HG03039 (cell line): ENCODE measurements at regions not wholly inside any gene's neighbourhood (a gene's known extent, or its start where the extent isn't known, plus 50 kb on each side); places are given as distances from the start of the nearest gene placed in this dataset.

Experiments
- ATAC-seq: cut with Tn5 transposase; IDR thresholded peaks from one replicate; pipeline ENCODE4 v1.9.1; 2021; ENCODE audit warnings: mild to moderate bottlenecking, moderate library complexity; ENCODE audit not compliant: unreplicated experiment

DNA sequence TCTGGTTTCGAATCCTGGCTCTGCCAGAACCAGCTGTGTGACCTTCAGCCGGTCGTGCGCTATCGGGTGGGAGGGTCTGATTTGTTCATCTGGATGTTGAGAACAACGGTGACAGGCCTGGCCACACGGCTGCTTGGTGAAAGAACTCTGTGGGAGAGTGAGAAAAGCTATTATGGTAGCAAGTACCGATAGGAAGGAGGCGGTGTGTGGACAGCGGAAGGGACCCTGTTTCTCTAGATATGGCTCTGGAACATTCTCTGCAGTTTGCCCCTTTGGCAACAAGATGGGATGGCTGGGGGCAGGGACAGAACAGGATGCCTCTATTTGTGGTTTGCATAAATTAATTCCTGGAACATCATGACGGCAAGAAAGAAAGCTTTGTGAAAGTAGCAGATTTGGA is 347.3 kb downstream of the AACS start:
- no peak for ATAC-seq

DNA sequence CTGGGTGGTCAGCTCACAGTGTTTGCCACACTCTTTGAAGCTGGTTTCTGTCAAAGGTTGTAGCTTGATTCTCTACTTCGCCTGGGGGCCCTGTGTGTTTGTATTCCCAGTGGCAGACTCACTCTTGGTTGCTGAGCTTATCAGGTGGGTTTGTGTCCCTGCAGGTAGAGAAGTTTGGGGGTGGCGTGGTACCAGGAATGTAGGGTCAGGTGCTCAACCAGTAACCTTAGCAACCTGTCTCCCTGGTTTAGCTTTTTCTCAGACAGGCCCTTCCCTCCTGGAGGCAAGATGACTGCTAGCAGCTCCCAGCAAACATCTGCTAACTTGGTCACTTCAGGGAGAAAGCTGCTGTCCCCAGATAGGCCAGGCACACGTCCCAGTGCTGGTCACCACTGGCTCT is 352.2 kb downstream of the AACS start:
- ATAC-seq, result no peak

DNA sequence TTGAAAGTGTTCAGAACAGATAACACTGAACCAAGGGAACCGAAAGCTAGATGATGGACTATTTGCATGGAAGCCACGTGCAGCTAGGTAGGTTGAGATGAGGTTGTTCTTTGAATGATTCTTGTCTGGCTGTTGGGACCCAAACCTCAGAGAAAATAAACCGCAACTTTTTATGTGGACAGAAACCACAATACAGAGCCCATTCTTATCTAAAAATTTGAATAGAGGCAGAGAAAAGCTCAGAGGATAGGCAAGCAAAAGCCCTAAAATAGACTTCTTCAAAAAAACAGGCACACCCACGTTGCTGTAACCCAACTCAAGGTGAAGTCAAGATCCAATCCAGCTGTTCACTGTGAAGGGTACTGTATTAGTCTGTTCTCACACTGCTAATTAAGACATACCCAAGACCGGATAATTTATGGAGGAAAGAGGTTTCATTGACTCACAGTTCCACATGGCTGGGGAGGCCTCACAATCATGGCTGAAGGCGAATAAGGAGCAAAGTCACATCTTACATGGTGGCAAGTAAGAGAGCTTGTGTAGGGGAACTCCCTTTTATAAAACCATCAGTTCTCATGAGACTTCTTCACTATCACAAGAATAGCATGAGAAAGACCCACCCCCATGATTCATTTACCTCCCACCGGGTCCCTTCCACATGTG is 353.8 kb downstream of the AACS start:
- no peak for ATAC-seq

DNA sequence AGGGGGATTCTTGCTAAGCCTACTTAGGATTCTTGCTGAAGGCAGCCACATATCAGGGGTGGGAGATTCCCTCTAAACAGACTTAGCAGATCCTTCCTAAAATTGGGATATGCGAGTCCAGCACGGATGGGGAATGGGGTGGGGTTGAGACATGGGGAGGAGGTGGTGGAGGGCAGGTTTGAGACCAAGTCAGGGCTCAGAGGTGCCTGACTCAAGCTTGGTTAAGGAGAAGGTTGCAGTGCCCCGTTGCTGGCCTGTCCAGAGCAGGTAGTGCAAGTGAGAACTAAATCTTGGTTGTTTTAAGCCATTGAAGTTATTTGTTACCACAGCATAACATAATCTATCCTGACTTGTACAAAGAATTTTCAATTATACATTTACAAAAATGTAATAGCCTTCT is 359.7 kb downstream of the AACS start:
- ATAC-seq, result no peak

DNA sequence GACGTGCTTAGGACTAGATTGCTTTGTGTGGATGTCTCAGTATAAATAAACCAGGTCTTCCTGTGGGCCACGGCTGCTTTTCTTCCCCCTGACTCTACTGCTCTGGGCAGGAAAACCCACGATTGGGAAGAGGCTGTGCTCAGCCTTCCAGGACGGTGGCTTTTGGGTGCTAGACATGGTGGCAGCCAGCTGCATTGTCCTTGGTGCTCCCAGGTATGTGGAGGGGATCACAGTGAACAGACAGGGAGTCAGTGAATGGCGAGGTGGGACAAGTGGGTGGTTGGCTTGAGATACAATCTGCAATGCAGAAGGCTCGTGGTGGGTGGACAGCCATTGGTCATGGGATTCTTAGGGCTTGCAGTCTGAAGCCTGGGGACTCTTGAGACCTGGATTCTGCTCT is 366.3 kb downstream of the AACS start:
- ATAC-seq, result no peak

DNA sequence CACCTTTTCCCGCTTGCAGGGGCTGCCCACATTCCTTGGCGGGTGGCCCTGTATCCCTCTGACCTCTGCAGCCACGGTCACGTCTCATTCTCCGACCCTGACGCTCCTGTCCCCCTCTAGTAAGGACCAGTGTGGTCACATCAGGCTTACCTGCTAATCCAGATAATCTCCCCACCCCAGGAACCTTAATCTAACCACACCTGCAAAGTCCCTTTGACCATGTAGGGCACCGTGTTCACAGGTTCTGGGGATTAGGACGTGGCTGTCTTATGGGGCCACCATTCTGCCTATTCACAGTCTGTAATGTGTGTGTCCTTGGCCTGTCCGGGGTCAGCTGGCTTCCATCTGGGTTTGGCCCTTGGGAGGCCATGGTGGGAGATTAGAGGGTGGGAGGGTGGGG is 368.9 kb downstream of the AACS start:
- ATAC-seq, result no peak

DNA sequence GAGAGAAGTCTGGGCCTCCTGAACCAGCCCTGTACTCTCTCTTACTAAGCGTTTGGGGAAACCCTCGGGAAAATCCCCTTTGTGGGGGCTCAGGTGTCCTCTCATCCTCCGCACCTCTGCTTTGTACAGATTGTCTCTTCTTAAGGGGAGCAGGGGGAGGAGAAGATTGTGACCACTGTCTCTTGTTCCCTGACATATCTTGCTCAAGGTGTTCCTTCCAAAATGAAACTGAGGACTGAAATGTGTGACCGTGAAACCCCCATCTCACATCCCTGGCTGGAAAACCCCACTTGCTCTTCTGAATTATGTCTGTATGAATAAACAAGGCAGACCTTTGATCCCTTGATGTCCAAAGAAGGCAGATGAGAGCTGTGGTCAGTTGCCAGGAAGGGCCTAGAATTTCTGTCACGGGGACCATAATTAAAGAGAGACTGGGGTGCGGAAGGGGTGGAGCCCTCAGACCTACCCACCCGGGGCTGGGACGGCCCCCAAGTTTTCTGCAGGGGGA is 369.8 kb downstream of the AACS start:
- peak; percentile 82 for ATAC-seq

DNA sequence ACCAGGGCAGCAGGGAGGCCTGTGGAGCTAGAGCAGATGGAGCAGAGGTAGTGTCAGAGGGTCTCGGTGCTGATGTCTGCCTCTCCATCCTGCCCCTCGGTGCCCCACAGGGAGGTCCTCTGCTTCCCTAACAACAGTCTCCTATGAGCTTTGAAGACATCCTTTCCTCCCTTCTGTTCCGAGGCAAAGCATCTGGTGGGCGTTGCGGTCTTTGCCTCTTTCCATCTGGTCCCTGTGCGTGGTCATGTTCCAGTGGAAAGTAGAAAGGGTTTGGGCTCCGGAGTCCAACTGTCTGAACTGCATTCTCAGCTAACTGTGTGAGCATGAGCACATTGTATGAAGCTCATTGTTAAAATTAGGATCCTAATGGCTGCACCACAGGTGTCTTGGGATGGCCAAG is 370.6 kb downstream of the AACS start:
- ATAC-seq, result no peak

DNA sequence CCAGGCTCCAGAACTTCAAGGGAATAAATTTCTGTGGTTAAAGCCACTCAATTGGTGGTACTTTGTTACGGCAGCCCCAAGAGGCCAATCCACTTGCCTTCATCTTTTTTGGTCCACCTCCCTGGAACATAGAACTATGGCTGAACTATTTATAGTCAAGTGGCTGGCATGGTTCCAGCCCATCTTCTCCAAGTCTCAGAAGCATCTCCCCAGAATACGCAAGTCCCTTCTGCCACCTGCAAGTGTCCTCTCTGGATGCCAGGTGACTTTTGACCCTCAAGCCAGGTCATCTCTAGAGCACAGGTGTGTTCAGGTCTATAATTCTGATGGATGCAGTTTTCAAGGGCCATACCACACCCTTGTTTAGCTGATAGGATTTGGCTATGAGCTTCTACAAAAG is 371.5 kb downstream of the AACS start:
- no peak for ATAC-seq

DNA sequence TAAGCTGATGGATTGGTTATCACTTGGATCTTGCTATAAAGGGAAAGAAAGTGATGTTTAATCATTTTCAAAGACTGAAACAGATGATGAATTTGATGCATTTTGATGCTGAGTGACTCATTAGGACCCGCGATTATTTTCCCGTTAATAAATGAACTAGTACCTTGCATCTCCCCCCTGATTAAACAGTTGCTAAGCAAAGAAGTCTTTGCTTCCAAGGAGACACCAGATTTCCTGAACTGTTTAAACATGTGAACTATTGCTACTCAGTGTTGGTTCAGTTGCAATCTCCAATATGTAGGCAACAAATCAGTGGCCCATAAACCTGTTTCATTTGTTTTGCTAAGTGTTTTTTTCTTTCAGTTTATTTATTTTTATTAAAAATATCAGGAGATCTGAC is 375.2 kb downstream of the AACS start:
- no peak for ATAC-seq

DNA sequence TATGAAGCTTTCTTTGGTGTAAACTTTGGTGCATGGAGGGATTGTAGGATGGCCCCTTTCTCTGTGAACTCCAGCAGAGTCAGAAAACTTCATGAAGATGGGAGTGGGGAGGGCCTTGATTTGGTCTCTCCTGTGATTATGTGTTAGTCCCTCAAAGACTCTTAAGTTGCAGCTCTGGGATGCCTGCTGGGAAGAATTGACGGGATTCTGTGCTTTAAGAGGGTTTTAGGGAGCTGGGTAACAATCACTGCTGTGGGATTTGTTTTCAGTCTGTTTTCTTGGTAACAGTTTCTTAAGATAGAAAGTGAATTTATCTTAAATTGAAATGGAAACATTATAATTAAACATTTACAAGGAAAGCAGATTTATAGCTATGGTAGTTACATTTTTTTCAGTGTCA is 378.1 kb downstream of the AACS start:
- no peak for ATAC-seq

DNA sequence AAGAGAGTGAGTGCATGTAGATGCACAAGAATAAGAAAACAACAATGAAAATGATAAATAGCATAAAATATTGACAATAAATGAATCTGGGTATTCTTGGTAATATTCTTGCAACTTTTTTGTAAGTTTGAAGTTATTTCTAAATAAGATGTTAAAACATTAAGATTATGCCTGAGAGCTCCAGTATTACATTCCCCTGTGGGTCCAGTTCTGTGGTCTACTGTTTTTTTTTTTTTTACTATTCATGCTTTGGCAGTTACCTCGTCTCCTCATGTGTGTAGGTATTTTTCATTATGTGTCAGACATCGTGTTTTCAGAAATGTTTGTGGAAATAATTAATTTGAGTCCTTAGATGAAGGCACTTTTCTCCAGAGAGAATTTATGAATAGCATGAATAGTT is 386.2 kb downstream of the AACS start:
- no peak for ATAC-seq

DNA sequence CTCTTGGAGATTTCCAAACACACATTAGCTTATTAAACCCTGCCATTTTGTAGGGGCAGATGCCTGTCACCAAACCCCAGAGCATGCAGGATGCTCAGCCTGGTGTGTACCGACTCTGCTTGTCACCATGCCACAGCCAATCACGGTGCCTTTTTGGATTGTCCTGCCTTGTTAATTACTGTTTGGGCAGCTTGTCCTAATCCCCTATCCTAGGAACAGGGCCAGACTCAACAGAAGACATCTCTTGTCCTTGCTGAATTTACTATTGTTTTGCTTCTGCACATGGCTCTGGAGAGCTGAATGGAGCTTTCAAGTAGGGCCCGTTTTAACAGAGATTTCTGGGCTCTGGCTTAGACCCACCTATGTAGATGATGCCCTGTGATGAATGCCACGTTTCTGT is 388.5 kb downstream of the AACS start:
- ATAC-seq, result no peak

DNA sequence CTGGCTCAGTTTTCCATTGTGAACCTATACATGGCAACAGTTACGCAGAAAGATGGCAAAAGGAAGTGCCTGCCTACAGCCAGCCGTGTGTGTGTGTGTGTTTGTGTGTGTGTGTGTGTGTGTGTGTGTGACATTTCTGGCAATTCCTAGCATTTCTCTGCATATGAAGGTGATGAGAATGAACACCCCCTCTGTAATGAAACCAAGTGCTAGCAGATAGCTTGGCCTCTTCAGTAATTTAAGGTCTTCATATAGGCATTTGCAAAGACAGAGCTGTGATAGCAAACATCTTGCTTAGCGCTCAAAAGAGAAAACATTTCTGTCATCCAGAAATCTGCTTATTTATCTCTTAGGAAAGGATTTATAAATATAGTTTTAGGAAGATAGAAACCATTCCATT is 389.1 kb downstream of the AACS start:
- no peak for ATAC-seq

DNA sequence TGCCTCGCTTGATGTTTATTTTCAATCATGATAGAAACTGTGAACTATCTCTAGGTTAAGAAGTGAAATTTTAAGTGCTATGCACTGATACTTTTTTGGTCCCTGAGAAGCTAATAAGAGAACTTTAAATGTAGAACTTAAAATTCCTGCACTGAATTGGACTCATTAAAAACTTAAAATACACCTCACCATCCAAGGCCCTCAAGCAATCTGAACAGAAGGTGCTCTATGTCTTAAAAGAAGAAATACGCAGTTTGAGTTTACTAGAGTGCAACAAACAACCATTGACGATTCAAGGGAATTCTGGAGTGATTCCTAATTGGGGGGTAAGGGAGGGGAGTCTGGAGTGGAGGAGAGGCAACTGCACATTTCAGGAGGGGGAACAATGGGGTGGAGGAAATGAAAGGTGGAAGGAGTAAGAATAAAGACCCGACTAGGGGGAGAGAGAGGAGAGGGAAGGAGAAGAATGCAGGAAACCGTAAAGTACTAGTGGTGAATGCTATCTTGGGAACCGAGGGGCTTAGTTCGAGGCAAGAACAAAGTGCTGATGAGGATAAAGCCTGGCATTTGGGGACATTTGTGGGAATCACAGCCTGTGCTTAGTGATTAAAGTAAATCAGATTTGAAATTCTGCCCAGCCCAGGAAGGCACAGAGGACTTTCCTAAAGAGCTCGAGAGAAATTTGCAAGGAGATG is 389.7 kb downstream of the AACS start:
- ATAC-seq, result no peak

DNA sequence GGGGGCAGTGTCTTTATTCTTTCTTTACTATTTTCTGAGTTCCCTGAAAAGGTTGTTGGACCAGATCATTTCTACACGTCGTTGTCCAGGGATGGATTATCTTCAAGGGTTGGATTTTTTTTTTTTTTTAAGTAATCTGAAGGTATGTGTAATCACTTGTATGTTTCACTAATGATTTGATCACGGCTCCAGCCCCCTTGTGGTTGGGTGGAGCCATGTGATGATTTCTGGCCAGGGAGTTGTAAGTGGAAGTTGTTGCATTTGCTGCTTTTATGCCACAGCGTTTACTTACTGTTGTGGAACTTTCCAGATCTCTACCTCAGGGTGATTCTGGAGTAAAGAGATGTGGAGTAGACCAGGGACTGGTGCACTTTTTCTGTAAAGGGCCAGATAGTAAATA is 390.3 kb downstream of the AACS start:
- ATAC-seq, result no peak

DNA sequence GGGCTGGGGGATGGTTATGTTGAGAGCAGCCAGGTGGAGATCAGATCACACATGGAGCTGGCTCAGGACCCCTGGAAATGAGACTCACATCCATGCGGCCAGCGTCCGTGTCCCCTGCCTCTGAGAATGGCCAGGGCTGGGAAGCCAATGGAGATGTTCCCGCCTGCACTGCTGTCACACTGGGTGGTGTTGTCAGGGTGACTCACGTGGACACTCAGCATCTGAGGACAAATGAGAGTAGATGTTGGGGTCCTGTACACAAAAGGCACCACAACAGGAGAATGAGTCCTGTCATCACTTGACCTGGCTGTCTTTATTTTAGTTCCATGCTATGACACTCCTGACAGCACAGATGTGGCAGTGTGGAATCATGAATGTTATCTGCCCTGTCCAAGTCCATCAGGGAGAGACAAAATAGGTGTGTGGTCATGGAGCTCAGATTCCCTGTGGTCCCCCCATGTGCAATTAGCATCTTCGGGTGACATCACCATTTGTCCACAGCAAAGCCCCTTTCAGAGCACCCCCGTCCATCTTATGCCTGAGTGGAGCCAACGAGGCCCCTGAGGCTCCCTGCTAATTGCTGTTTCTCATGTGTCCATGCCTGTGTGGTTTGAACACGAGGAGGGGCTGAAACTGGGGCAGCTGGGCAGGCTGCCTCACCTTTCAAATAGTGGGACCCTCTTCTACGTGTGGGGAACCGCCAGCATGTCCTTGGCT is 393.5 kb downstream of the AACS start:
- ATAC-seq, result no peak

DNA sequence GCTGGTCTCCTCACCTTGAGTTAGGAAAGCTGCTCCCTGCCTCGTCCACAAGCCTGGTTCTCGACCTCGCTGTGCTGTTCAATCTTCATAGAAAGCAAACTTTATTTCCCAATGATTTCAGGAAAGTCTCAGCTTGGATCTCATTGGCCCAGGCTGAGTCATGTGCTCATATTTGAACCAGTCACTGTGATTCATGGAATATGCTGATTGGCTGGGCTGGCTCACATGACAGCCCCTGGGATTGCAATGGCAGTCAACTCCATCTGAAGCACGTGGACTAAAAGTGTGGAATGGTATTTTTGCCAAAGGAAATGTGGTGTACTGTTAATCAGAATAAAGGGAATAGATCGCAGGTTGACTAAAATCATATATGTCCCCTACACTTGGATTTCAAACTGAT is 396.6 kb downstream of the AACS start:
- ATAC-seq, result no peak

DNA sequence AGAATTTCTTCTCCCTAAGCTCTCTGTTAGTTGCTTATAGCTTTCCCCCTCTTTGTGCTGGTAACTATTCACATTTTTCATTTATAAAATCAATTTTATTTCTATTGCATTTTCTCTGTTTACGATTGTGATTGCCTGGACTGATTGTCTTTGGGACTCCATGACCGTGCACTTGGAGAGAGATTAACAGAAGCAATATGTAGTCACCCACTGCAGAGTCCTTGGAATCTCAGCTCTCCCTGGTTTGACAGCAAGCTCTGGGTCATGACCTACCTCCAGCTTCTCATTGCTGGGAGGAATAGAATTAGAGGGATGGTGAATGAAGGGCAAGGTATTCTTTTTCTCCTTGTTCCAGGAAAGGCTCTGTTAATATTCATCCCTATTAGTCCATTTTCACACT is 398.2 kb downstream of the AACS start:
- ATAC-seq, result no peak

DNA sequence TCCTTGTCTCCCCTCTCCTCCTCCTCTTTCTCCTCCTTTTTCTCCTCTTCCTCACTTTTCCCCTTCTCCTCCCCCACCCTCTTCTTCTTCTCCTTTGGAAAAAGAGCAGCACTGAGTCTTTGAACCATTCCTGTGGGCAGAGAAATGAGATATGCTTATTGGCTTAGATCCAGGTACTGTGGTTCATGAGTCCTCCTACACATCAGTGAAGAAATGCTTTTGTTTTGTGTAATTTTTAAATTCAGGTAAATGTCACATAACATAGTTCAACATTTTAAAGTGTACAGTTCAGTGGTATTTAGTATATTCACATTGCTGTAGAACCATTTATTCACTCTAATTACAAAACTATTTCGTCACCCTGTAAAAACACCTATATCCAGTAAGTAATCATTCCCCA is 402.1 kb downstream of the AACS start:
- no peak for ATAC-seq

DNA sequence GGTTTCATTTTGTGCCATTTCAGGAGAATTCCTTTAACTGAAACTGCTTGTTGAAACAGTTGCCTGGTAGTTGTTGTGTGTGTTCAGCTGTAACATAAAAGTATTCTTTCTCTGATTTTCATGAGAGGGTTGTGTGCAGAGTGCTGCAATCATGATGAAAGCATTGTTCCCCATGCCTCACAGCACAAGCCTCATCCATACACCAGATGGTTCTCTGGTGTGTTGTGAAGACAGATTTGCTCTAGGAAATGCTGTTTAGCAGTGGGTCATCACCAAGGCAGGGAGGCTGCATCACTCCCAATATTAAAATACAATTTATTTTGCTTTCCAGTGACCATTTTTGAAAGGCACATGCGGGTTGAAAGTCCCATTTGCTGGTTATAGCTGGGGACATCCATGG is 404.4 kb downstream of the AACS start:
- no peak for ATAC-seq
